ENCODE measurements at regions not wholly inside any gene's neighbourhood (a gene's known extent, or its start where the extent isn't known, plus 50 kb on each side); places are given as distances from the start of the nearest gene placed in this dataset.

DNA sequence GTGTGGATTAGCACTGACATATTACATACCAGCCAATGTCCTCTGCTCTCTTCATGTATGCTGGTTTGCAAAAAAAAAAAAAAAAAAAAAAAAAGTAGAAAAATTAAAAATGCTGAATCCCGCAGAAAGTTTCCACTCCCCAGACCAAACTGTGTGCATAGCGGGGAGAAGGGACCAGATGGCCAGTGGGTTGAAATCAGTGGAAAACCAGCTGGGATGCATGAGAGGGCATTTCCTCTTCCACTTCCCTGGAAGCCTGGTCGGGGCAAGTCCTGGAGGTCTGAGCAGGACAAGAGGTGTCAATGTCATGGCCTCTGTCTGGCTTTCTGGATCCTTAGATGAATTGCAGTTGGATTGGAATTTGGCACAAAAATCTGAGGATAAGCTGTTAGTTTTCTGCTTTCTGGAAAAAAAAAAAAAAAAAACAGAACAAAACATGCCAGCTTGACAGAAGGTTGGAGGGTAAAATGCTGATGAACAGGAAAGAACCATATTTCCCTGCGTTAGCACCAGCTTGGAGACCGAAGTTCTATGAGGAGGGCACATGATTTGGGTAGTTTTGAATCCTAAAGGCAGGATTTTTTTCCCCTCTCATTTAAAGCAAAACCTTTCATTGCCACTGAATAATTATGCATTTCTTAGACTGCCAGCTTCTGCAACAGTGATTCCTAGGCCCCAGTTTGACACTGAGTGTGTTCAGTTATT lies 941.5 kb upstream of the EEF2KMT start:
- TF ChIP-seq POLR2A (IDR thresholded peaks at IDR 0.05) (no peak), CTCF (IDR thresholded peaks at IDR 0.05) (no peak), POLR2AphosphoS5 (IDR thresholded peaks at IDR 0.05) (no peak)

All from breast epithelium (tissue), 3 donors.